Skeletal muscle tissue (tissue), 3 donors: ENCODE measurements at regions not wholly inside any gene's neighbourhood (a gene's known extent, or its start where the extent isn't known, plus 50 kb on each side); places are given as distances from the start of the nearest gene placed in this dataset.
A peak's percentile ranks its signal among the peaks of the same experiment; 100 is the strongest.

Source experiments
- H3K27ac ChIP-seq: one replicate; pipeline ENCODE4 v1.7.0; 2013; ENCODE audit warnings: mild to moderate bottlenecking, low read depth, low read length, inconsistent platforms
- H3K27me3 ChIP-seq, 3 donors: one replicate each; pipeline ENCODE4 v1.7.0; 2013; ENCODE audit warnings: low read length in 3 of 3; ENCODE audit not compliant: control insufficient read depth in 3 of 3, insufficient read depth in 3 of 3
- H3K36me3 ChIP-seq, 3 donors: one replicate each; pipeline ENCODE4 v1.7.0; 2013; ENCODE audit warnings: low read length in 3 of 3; ENCODE audit not compliant: control insufficient read depth in 3 of 3, insufficient read depth in 3 of 3
- H3K4me1 ChIP-seq, 3 donors: one replicate each; pipeline ENCODE4 v1.7.0; 2013; ENCODE audit warnings: low read length in 3 of 3, mild to moderate bottlenecking in 3 of 3; ENCODE audit not compliant: control insufficient read depth in 3 of 3, insufficient read depth in 3 of 3
- H3K4me3 ChIP-seq, 3 donors: one replicate each; pipeline ENCODE4 v1.7.0; 2013; ENCODE audit warnings: low read length in 3 of 3
- H3K9ac ChIP-seq, 3 donors: one replicate each; pipeline ENCODE4 v1.7.0; 2013; ENCODE audit warnings: low read length in 3 of 3, mild to moderate bottlenecking in 3 of 3, moderate library complexity in 2 of 3, low read depth in 1 of 3
- H3K9me3 ChIP-seq, 3 donors: one replicate each; pipeline ENCODE4 v1.7.0; 2013; ENCODE audit warnings: low read length in 3 of 3; ENCODE audit not compliant: control insufficient read depth in 3 of 3
- donor health status: Osteomylitis.

GRCh38 chrX:65610481-65610880, 57.0 kb upstream of the MSN start:
- H3K9ac ChIP-seq: no peak overlapping the region
- no peaks in the 10 kb centered on the region for H3K27me3 ChIP-seq
- H3K36me3 ChIP-seq: no peaks in the 10 kb centered on the region
- no peak overlapping the region for H3K4me3 ChIP-seq
- no peak overlapping the region for H3K27ac ChIP-seq
- H3K4me1 ChIP-seq: no peaks in the 10 kb centered on the region
- H3K9me3 ChIP-seq: no peaks in the 10 kb centered on the region

GRCh38 chrX:65610040-65610439, 57.4 kb upstream of the MSN start:
- no peak overlapping the region for H3K9ac ChIP-seq
- no peak overlapping the region for H3K27ac ChIP-seq
- H3K9me3 ChIP-seq: no peaks in the 10 kb centered on the region
- no peaks in the 10 kb centered on the region for H3K27me3 ChIP-seq
- H3K4me3 ChIP-seq: no peak overlapping the region
- no peaks in the 10 kb centered on the region for H3K36me3 ChIP-seq
- H3K4me1 ChIP-seq: no peaks in the 10 kb centered on the region

GRCh38 chrX:65609237-65609636, 58.2 kb upstream of the MSN start:
- Histone ChIP-seq H3K9me3 (no peaks in the 10 kb centered on the region), H3K4me1 (no peaks in the 10 kb centered on the region), H3K36me3 (no peaks in the 10 kb centered on the region), H3K27me3 (no peaks in the 10 kb centered on the region), H3K27ac (no peak overlapping the region), H3K4me3 (no peak overlapping the region), H3K9ac (no peak overlapping the region)

- no peaks in the 10 kb centered on the region for H3K27me3 ChIP-seq
- H3K9ac ChIP-seq: no peak overlapping the region
- no peak overlapping the region for H3K27ac ChIP-seq
- H3K36me3 ChIP-seq: no peaks in the 10 kb centered on the region
- H3K9me3 ChIP-seq: no peaks in the 10 kb centered on the region
- H3K4me3 ChIP-seq: no peak overlapping the region
- H3K4me1 ChIP-seq: no peaks in the 10 kb centered on the region
Observed at GRCh38 chrX:65608026-65608425, 59.4 kb upstream of the MSN start.

- Histone ChIP-seq H3K4me1 (peaks cover under 1 to 6% (median 4%) of the 10 kb centered on the region in 3 donors), H3K27me3 (no peaks in the 10 kb centered on the region), H3K27ac (no peak overlapping the region), H3K9ac (no peak overlapping the region), H3K9me3 (no peaks in the 10 kb centered on the region), H3K36me3 (no peaks in the 10 kb centered on the region), H3K4me3 (no peak overlapping the region)
Observed at GRCh38 chrX:65607070-65607742, 60.2 kb upstream of the MSN start.

GRCh38 chrX:65602221-65602560, 65.3 kb upstream of the MSN start:
- Histone ChIP-seq H3K9me3 (no peaks in the 10 kb centered on the region), H3K9ac (no peak overlapping the region), H3K4me1 (peaks cover 13 to 19% (median 14%) of the 10 kb centered on the region in 3 donors), H3K36me3 (no peaks in the 10 kb centered on the region), H3K27ac (peak overlapping the region; percentile 84), H3K27me3 (no peaks in the 10 kb centered on the region), H3K4me3 (no peak overlapping the region)

GRCh38 chrX:65601530-65602220, 65.8 kb upstream of the MSN start:
- H3K27ac ChIP-seq: peak overlapping the region; percentile 84
- no peaks in the 10 kb centered on the region for H3K9me3 ChIP-seq
- no peaks in the 10 kb centered on the region for H3K36me3 ChIP-seq
- H3K4me3 ChIP-seq: no peak overlapping the region
- peaks cover 13 to 19% (median 14%) of the 10 kb centered on the region in 3 donors for H3K4me1 ChIP-seq
- peak overlapping the region in 1 of 3 donors; percentile 16 for H3K9ac ChIP-seq
- H3K27me3 ChIP-seq: no peaks in the 10 kb centered on the region

- no peaks in the 10 kb centered on the region for H3K27me3 ChIP-seq
- H3K9me3 ChIP-seq: no peaks in the 10 kb centered on the region
- H3K36me3 ChIP-seq: no peaks in the 10 kb centered on the region
- H3K9ac ChIP-seq: peak overlapping the region in 2 of 3 donors; percentile 16 to 40
- peaks cover 13 to 19% (median 14%) of the 10 kb centered on the region in 3 donors for H3K4me1 ChIP-seq
- no peak overlapping the region for H3K4me3 ChIP-seq
- peak overlapping the region; percentile 84 for H3K27ac ChIP-seq
Observed at GRCh38 chrX:65601126-65601525, 66.3 kb upstream of the MSN start.

GRCh38 chrX:65600106-65600505, 65.5 kb upstream of the LAS1L start:
- no peak overlapping the region for H3K9ac ChIP-seq
- no peaks in the 10 kb centered on the region for H3K9me3 ChIP-seq
- no peaks in the 10 kb centered on the region for H3K36me3 ChIP-seq
- H3K4me1 ChIP-seq: peaks cover 13 to 22% (median 14%) of the 10 kb centered on the region in 3 donors
- H3K27me3 ChIP-seq: no peaks in the 10 kb centered on the region
- no peak overlapping the region for H3K4me3 ChIP-seq
- peak overlapping the region; percentile 84 for H3K27ac ChIP-seq

- no peaks in the 10 kb centered on the region for H3K27me3 ChIP-seq
- H3K4me3 ChIP-seq: no peak overlapping the region
- H3K4me1 ChIP-seq: peaks cover 13 to 22% (median 14%) of the 10 kb centered on the region in 3 donors
- no peak overlapping the region for H3K27ac ChIP-seq
- H3K9me3 ChIP-seq: no peaks in the 10 kb centered on the region
- H3K9ac ChIP-seq: no peak overlapping the region
- no peaks in the 10 kb centered on the region for H3K36me3 ChIP-seq
Observed at GRCh38 chrX:65598559-65599147, 64.1 kb upstream of the LAS1L start.
